BLaER1 (cell line): ENCODE measurements at regions not wholly inside any gene's neighbourhood (a gene's known extent, or its start where the extent isn't known, plus 50 kb on each side); places are given as distances from the start of the nearest gene placed in this dataset.

Experiments
- H3K27ac ChIP-seq: shearing (Covaris generic); formaldehyde crosslinking; 2 replicates; pipeline ENCODE4 v1.8.1; 2022
- H3K27me3 ChIP-seq: shearing (Covaris generic); formaldehyde crosslinking; 2 replicates; pipeline ENCODE4 v1.8.1; 2022
- H3K36me3 ChIP-seq: shearing (Covaris generic); formaldehyde crosslinking; 2 replicates; pipeline ENCODE4 v1.8.1; 2022
- H3K4me1 ChIP-seq: shearing (Covaris generic); formaldehyde crosslinking; 2 replicates; pipeline ENCODE4 v1.8.1; 2022
- H3K4me2 ChIP-seq: shearing (Covaris generic); formaldehyde crosslinking; 2 replicates; pipeline ENCODE4 v1.8.1; 2022
- H3K4me3 ChIP-seq: shearing (Covaris generic); formaldehyde crosslinking; 2 replicates; pipeline ENCODE4 v1.8.1; 2022
- H3K9ac ChIP-seq: shearing (Covaris generic); formaldehyde crosslinking; 2 replicates; pipeline ENCODE4 v1.8.1; 2022
- H3K9me3 ChIP-seq: shearing (Covaris generic); formaldehyde crosslinking; 2 replicates; pipeline ENCODE4 v1.8.1; 2022
- H4K20me1 ChIP-seq: shearing (Covaris generic); formaldehyde crosslinking; 2 replicates; pipeline ENCODE4 v1.8.1; 2022
- Cebpa-rat ChIP-seq: shearing (Covaris generic); IDR thresholded peaks from 2 replicates; pipeline ENCODE4 v1.8.1; 2022

DNA sequence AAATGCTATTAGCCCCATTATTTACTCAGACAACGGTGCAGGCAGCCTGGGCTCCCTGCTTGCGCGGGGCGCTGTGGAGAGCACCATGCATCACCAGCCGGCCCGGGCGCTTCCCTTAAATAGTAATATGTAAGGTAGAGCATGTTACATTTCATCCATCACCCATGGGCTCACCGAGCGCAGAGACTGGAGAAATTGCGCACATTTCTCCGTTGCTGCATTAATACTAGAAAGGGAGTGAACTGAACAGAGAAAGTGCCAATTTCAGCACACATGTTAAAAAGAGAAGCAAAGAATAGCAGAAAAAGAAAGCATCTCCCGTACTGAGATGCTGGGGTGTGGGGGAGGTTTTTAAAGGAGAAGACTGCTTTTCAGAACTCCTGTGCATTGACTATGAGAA lies 400.3 kb downstream of the ZSWIM6 start:
- Histone ChIP-seq H3K9me3 (no peaks in the 10 kb centered on the region), H3K4me2 (no peak overlapping the region), H3K4me3 (no peak overlapping the region), H3K9ac (no peak overlapping the region), H4K20me1 (no peaks in the 10 kb centered on the region), H3K36me3 (no peaks in the 10 kb centered on the region), H3K27me3 (no peaks in the 10 kb centered on the region), H3K27ac (no peak overlapping the region), H3K4me1 (peaks cover 22% of the 10 kb centered on the region)
- no peak for TF ChIP-seq Cebpa-rat

DNA sequence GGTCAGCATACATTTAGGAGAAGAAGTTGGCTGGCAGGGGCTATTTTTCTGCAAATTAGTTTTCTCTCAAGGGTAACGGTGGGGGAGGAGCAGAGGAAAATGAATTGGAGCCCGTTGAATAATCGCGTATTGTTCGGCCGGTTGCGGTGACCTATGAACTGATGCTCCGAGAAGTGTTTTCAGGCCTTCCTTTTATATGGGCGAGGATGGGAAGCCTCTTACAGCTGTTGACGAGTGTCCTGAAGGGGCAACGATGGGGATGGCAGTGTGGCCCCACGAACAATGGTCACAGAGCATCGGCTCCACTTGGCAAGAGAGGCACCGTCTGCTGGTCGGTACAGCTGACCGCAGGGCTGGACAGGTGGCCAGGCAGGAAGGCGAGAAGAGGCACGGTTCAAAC lies 400.7 kb downstream of the ZSWIM6 start:
- H3K9ac ChIP-seq, result no peak overlapping the region
- H3K4me3 ChIP-seq, result no peak overlapping the region

DNA sequence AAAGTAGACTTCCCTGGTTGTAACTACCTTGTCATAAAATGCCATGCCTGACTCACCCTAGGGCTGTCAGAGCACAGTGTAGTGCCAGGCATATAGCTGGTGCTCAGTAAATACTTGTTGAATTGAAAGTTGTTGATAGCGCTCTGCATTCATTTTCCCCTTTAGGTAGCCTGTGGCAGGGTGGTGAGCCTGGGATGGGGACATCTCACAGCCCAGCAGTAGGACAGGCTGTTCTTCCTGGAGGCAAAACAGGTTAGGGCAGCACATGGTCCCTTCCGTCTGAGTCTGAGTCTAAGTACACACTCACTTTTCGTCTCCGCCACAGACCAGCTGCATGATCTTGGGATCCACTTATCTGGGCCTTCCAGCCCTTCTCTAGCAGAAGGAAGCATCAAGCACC lies 401.9 kb downstream of the ZSWIM6 start:
- no peaks in the 10 kb centered on the region for H3K27me3 ChIP-seq
- H3K36me3 ChIP-seq, result no peaks in the 10 kb centered on the region
- H3K27ac ChIP-seq, result no peak overlapping the region
- no peak for TF ChIP-seq Cebpa-rat
- H4K20me1 ChIP-seq, result no peaks in the 10 kb centered on the region
- no peaks in the 10 kb centered on the region for H3K9me3 ChIP-seq
- peaks cover 29% of the 10 kb centered on the region for H3K4me1 ChIP-seq
- no peak overlapping the region for H3K4me3 ChIP-seq
- H3K4me2 ChIP-seq, result no peak overlapping the region
- no peak overlapping the region for H3K9ac ChIP-seq

More for the DNA sequence above, 400.7 kb downstream of the ZSWIM6 start:
- H3K4me1 ChIP-seq, result peaks cover 26% of the 10 kb centered on the region
- H3K27ac ChIP-seq, result no peak overlapping the region
- no peaks in the 10 kb centered on the region for H3K9me3 ChIP-seq
- H3K27me3 ChIP-seq, result no peaks in the 10 kb centered on the region
- no peak for TF ChIP-seq Cebpa-rat
- no peaks in the 10 kb centered on the region for H4K20me1 ChIP-seq
- H3K4me2 ChIP-seq, result no peak overlapping the region
- H3K36me3 ChIP-seq, result no peaks in the 10 kb centered on the region

DNA sequence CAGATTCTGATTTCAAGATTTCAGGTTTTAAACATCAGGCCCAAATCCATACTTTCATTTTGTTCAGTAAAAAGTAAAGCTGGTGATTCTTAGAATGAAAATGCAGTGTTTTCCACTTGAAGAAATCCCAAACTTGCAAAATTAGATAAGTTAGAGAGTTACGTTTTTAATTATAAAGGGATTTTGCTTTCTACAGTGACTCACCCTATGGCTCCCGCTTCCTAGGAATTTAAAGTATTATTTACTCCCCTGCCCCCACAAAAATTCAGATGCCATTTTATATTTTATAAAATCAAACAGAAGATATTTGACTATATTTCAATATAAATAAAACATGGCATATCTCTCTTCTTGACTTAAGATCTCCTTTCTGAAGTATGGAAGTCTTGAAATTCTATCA lies 402.9 kb downstream of the ZSWIM6 start:
- Histone ChIP-seq H3K4me1 (peaks cover 29% of the 10 kb centered on the region), H3K4me2 (no peak overlapping the region), H3K36me3 (no peaks in the 10 kb centered on the region), H3K4me3 (no peak overlapping the region), H3K9me3 (no peaks in the 10 kb centered on the region), H3K27me3 (no peaks in the 10 kb centered on the region), H4K20me1 (no peaks in the 10 kb centered on the region), H3K9ac (no peak overlapping the region), H3K27ac (no peak overlapping the region)
- no peak for TF ChIP-seq Cebpa-rat

DNA sequence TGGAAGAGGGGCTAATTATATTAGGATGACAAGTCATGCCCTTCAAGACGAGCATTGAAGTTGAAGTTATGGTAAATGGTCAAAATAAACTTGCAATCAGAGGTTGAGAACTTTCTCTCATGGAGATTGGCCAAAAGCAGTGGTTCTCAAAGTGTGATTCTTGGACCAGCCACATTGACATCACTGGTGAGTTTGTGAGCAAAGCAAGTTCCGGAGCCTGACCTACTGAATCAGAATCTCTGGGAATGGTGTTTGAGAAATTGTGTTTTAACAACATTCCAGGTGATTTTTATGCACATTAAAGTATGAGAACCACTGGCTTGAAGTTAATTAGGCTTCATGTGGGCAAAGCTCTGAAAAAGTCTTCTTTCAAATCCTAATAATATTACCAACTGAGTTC lies 403.5 kb downstream of the ZSWIM6 start:
- H3K27me3 ChIP-seq, result no peaks in the 10 kb centered on the region
- no peak for TF ChIP-seq Cebpa-rat
- H3K4me1 ChIP-seq, result peaks cover 26% of the 10 kb centered on the region
- H3K4me2 ChIP-seq, result no peak overlapping the region
- H4K20me1 ChIP-seq, result no peaks in the 10 kb centered on the region
- no peaks in the 10 kb centered on the region for H3K9me3 ChIP-seq
- no peak overlapping the region for H3K4me3 ChIP-seq
- H3K27ac ChIP-seq, result no peak overlapping the region
- no peaks in the 10 kb centered on the region for H3K36me3 ChIP-seq
- H3K9ac ChIP-seq, result no peak overlapping the region

DNA sequence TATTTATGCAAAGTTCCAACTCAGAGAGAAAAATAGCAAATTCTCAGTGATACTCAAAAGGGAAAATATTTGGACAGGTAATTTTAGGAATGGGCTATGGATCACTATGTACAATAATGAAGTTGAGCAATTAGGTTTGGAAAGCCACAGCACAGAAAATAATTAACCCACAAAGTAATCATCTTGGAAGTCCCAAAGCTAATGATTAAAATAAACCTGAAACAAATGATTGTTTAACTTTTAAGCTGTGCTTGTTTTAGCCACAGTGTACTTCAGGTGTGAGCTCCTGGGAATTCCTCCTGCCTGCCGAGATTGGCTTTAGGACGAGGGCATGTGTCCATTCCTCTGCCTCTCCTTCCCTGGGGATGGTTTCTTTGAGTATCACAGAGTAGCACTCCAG lies 403.9 kb downstream of the ZSWIM6 start:
- no peaks in the 10 kb centered on the region for H4K20me1 ChIP-seq
- H3K4me2 ChIP-seq, result peak overlapping the region; percentile 40
- H3K4me1 ChIP-seq, result peaks cover 21% of the 10 kb centered on the region
- H3K27ac ChIP-seq, result no peak overlapping the region
- no peaks in the 10 kb centered on the region for H3K27me3 ChIP-seq
- no peaks in the 10 kb centered on the region for H3K9me3 ChIP-seq
- no peak overlapping the region for H3K9ac ChIP-seq
- no peaks in the 10 kb centered on the region for H3K36me3 ChIP-seq
- no peak overlapping the region for H3K4me3 ChIP-seq
- no peak for TF ChIP-seq Cebpa-rat

DNA sequence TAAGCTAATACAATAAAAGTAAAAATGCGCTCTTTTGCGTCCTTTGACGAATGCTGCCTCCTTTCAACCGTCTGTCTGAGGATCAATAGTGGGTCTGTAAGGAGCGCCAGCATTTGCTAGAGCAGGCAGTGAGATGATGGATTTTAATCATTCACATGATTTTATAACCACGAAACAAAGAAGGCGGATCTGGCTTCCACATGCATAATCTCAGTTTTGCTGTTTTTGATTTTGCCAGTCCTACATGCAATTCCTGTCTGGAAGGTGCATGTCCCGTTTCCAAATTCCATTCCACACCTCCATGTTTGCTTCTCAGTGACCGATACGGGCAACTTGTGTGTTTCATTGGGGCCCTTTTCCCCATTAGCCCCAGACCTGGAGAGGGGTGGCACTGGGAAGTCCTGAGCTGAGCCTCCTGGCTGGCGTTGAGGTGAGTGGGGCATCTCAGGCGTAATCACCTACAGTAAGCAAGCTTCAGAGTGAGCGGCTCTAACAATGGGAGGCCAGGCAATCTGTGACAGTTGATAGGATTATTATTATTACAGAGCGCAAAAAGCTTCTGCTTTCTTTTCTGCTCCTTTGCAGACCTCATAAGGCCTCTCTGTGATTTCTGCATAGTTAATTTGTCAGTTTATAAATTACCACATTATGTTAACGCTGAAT lies 405.4 kb downstream of the ZSWIM6 start:
- no peaks in the 10 kb centered on the region for H3K9me3 ChIP-seq
- H4K20me1 ChIP-seq, result no peaks in the 10 kb centered on the region
- no peak overlapping the region for H3K4me3 ChIP-seq
- no peaks in the 10 kb centered on the region for H3K27me3 ChIP-seq
- H3K9ac ChIP-seq, result no peak overlapping the region
- no peaks in the 10 kb centered on the region for H3K36me3 ChIP-seq
- TF ChIP-seq Cebpa-rat, result no peak
- peaks cover 21% of the 10 kb centered on the region for H3K4me1 ChIP-seq
- peak overlapping the region; percentile 8; the same call in 1 of the 2 replicates for H3K27ac ChIP-seq
- peak overlapping the region; percentile 40 for H3K4me2 ChIP-seq

DNA sequence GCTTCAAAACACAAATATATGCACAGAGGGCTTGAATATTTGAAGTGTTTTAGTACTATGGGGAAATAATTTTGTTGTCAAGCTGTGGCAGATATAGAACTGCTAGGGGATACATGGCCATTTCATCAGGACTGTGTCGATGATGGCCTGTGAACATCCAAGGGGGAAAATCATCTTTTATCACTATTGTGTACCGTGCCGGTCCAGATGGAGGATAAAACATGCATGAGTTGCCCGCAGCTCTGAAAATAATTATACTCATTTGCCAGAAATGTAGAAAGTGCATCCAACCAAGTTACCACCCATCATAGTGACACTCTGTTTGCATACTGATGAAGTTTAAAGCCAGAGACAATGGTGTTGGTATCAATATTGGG lies 405.9 kb downstream of the ZSWIM6 start:
- Histone ChIP-seq H3K9ac (no peak overlapping the region), H3K27ac (no peak overlapping the region), H3K36me3 (no peaks in the 10 kb centered on the region), H3K27me3 (no peaks in the 10 kb centered on the region), H3K4me2 (no peak overlapping the region), H4K20me1 (no peaks in the 10 kb centered on the region), H3K4me3 (no peak overlapping the region), H3K4me1 (peaks cover 21% of the 10 kb centered on the region), H3K9me3 (no peaks in the 10 kb centered on the region)
- no peak for TF ChIP-seq Cebpa-rat

DNA sequence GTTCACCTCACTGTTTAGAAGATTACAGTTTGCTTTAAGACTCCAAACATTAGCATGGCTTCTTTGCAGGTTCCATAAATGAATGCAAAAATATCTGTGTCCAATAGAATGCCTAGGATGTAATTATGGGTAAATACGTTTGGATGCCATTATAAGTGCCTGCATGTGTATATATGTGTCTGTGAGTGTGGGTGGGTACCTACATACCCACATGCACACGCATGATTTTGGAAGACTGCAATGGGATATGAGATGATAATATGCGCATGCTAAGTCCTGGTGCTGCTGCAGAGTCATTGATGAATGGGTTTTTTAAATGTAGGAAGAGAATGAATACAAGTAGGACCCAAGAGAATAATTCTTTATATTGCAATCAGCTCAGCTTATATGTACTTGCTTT lies 406.4 kb downstream of the ZSWIM6 start:
- H3K4me1 ChIP-seq, result peaks cover 21% of the 10 kb centered on the region
- H4K20me1 ChIP-seq, result no peaks in the 10 kb centered on the region
- H3K9me3 ChIP-seq, result no peaks in the 10 kb centered on the region; the same call in 1 of the 2 replicates
- H3K4me2 ChIP-seq, result no peak overlapping the region
- no peaks in the 10 kb centered on the region for H3K36me3 ChIP-seq
- no peak overlapping the region for H3K9ac ChIP-seq
- no peak overlapping the region for H3K27ac ChIP-seq
- TF ChIP-seq Cebpa-rat, result no peak
- H3K4me3 ChIP-seq, result no peak overlapping the region
- H3K27me3 ChIP-seq, result no peaks in the 10 kb centered on the region

DNA sequence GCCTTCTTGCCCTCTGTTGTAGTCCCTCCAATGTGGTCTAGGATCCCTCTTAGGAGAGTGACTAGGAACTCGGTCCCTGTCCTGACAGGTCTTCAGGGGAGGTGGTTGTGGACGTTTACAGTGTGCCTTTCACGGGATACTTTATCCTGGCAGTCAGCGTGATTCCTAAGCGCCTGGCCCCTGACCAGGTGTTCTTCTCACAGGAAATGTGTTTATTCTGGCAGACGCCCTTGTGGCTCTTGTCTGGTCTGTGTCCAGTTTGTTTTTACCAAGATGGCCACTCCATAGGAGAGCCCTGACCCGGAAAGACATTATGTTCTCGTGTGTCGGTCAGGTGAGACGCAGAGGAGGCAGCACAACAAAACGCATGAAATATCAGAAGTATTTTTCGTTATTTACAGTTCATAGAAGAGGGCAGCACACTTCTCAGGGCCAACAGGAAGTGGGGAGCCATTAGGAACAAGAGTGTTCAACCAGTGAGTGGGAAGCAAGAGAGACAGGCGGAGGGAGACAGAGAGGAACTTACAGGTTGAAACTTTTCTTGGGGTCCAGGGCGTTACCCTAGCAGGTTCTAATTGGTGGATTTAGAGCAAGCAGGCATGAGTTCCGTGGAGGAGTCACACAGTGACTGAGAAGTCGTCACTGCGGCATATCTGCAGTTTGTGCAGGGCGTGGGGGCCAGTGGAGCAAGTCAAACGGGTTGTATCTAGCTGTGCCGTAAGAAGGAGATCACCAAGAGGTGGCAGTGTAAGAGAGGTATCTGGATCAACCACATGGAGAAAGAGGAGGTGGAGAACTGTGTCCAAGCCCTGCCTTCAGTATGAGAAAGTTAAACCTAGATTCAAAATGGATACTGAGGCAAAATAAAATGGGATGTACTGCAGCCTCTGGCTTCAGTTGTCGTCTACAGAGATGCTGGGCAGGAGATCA lies 412.9 kb downstream of the ZSWIM6 start:
- H3K4me1 ChIP-seq, result no peaks in the 10 kb centered on the region
- no peak overlapping the region for H3K9ac ChIP-seq
- H4K20me1 ChIP-seq, result no peaks in the 10 kb centered on the region
- H3K36me3 ChIP-seq, result no peaks in the 10 kb centered on the region
- H3K27ac ChIP-seq, result no peak overlapping the region
- peaks cover 18% of the 10 kb centered on the region for H3K9me3 ChIP-seq
- no peak overlapping the region for H3K4me3 ChIP-seq
- no peak for TF ChIP-seq Cebpa-rat
- H3K27me3 ChIP-seq, result no peaks in the 10 kb centered on the region
- H3K4me2 ChIP-seq, result no peak overlapping the region
